Hepatocyte (in vitro differentiated cells): ENCODE measurements at regions not wholly inside any gene's neighbourhood (a gene's known extent, or its start where the extent isn't known, plus 50 kb on each side); places are given as distances from the start of the nearest gene placed in this dataset.

Experiments
- CTCF ChIP-seq: fragments of 200-600 bp; sonication (generic); IDR thresholded peaks from 2 replicates; pipeline ENCODE4 v1.5.1; 2016; ENCODE audit warnings: antibody characterized with exemption, mild to moderate bottlenecking; ENCODE audit not compliant: poor library complexity
- EZH2 ChIP-seq: fragments of 200-600 bp; sonication (generic); IDR thresholded peaks from 2 replicates; pipeline ENCODE4 v1.6.1; 2016; ENCODE audit warnings: antibody characterized with exemption, mild to moderate bottlenecking, borderline replicate concordance
- EZH2phosphoT487 ChIP-seq: fragments of 200-600 bp; sonication (generic); IDR thresholded peaks from one replicate; pipeline ENCODE4 v1.6.1; 2018; ENCODE audit warnings: antibody characterized with exemption, mild to moderate bottlenecking, low read depth, moderate library complexity; ENCODE audit not compliant: unreplicated experiment, severe bottlenecking

GRCh38 chr5:3656803-3657202 lies 61.2 kb downstream of the IRX1 start:
- TF ChIP-seq CTCF (no peak), EZH2 (no peak), EZH2phosphoT487 (no peak)
